GM12878 (cell line): ENCODE measurements at regions not wholly inside any gene's neighbourhood (a gene's known extent, or its start where the extent isn't known, plus 50 kb on each side); places are given as distances from the start of the nearest gene placed in this dataset.

Experiments
- ATAC-seq: fragments of 200-7000 bp; cut with Tn5 transposase; 3 replicates; pipeline ENCODE4 v1.9.1; 2020; ENCODE audit warnings: mild to moderate bottlenecking, moderate library complexity
- BruUV-seq: library from RNA; stranded (reverse); fragments of 400-500 nt; replicated peaks from 2 replicates; lab custom pipeline; 2021; lab: Mats Ljungman, UMichigan
- CTCF ChIA-PET: fragments of 300-600 bp; sonication (Branson Sonifier 250); formaldehyde crosslinking; extraction: SDS; loops from one replicate; lab custom pipeline; 2021; ENCODE audit warnings: inconsistent platforms; lab: Yijun Ruan, JAX
- POLR2A ChIA-PET: fragments of 350-600 bp; formaldehyde crosslinking; extraction: SDS; loops from one replicate; lab custom pipeline; 2021; ENCODE audit warnings: inconsistent platforms; lab: Charles Lee
- RAD21 ChIA-PET: fragments of 300-600 bp; sonication (Branson Sonifier 250); formaldehyde crosslinking; loops from one replicate; lab custom pipeline; 2023; ENCODE audit warnings: antibody characterized with exemption; ENCODE audit not compliant: unreplicated experiment; lab: Charles Lee
- SMC1A ChIA-PET: fragments of 300-600 bp; sonication (Branson Sonifier 250); formaldehyde crosslinking; loops from one replicate; lab custom pipeline; 2023; ENCODE audit not compliant: unreplicated experiment, uncharacterized antibody; lab: Charles Lee
- DNase-seq: peaks from one replicate; pipeline ENCODE4 v3.0.0-alpha.2; 2011; ENCODE audit warnings: low read depth, low spot score
- FAIRE-seq: peaks from 3 replicates; lab custom pipeline; 2011; peaks lifted over from hg19 to GRCh38; lab: Jason Lieb, UNC
- H2AFZ ChIP-seq: 2 replicates; pipeline ENCODE4 v1.6.0; 2011; ENCODE audit warnings: low read depth, low read length, control low read depth; ENCODE audit not compliant: control insufficient read depth
- H3K27ac ChIP-seq: 2 replicates; pipeline ENCODE4 v1.5.1; 2011; ENCODE audit warnings: control low read depth; ENCODE audit not compliant: control insufficient read depth, insufficient read depth
- H3K27me3 ChIP-seq, 2 experiments: replicated peaks in 1 of 2; 2 replicates each; pipeline versions ENCODE4 v1.6.0 to v1.6.1; 2011; ENCODE audit warnings: low read length in 1 of 2; ENCODE audit not compliant: control insufficient read depth in 2 of 2, insufficient read depth in 2 of 2
- H3K36me3 ChIP-seq, 2 experiments: 2 replicates each; pipeline ENCODE4 v1.5.1; 2011; ENCODE audit warnings: low read length in 1 of 2; ENCODE audit not compliant: control insufficient read depth in 2 of 2, insufficient read depth in 2 of 2
- H3K4me1 ChIP-seq: 2 replicates; pipeline ENCODE4 v1.6.1; 2011; ENCODE audit warnings: mild to moderate bottlenecking, low read length, moderate library complexity, mixed read lengths; ENCODE audit not compliant: control insufficient read depth, insufficient read depth
- H3K4me2 ChIP-seq: 2 replicates; pipeline ENCODE4 v1.6.0; 2011; ENCODE audit warnings: control low read depth; ENCODE audit not compliant: control insufficient read depth, insufficient read depth
- H3K4me3 ChIP-seq: fragments of 200-600 bp; sonication (generic); 2 replicates; pipeline ENCODE4 v1.5.1; 2016
- H3K79me2 ChIP-seq: 2 replicates; pipeline ENCODE4 v1.6.0; 2011; ENCODE audit warnings: low read length; ENCODE audit not compliant: control insufficient read depth, insufficient read depth
- H3K9ac ChIP-seq: 2 replicates; pipeline ENCODE4 v1.8.0; 2011; ENCODE audit warnings: low read length, control low read depth, mixed read lengths; ENCODE audit not compliant: control insufficient read depth, insufficient read depth
- H3K9me3 ChIP-seq: replicated peaks from 3 replicates; pipeline ENCODE4 v1.5.1; 2011; ENCODE audit warnings: mild to moderate bottlenecking, low read length; ENCODE audit not compliant: control insufficient read depth, insufficient read depth
- H4K20me1 ChIP-seq: 2 replicates; pipeline ENCODE4 v1.6.0; 2011; ENCODE audit not compliant: control insufficient read depth, insufficient read depth
- BRCA1 ChIP-seq: IDR thresholded peaks from 2 replicates; pipeline ENCODE4 v1.6.1; 2011; ENCODE audit warnings: low read depth, low read length, improper control_type of control experiment
- EP300 ChIP-seq, 2 experiments: fragments of 150-350 bp in 1 of 2; IDR thresholded peaks; 2 replicates each; pipeline ENCODE4 v1.6.1; 2011 to 2012; ENCODE audit warnings: low read depth in 2 of 2, low read length in 2 of 2, borderline replicate concordance in 1 of 2, improper control_type of control experiment in 1 of 2, inconsistent platforms in 1 of 2; ENCODE audit not compliant: control insufficient read depth in 1 of 2
- ETV6 ChIP-seq, 2 experiments: fragments of 450-650 bp in 1 of 2; IDR thresholded peaks in 1 of 2; conservative IDR thresholded peaks in 1 of 2; 2 replicates each; pipeline ENCODE4 v1.6.1; 2014; ENCODE audit warnings: antibody characterized with exemption in 1 of 2, borderline replicate concordance in 1 of 2, low read depth in 1 of 2, mild to moderate bottlenecking in 1 of 2, moderate library complexity in 1 of 2
- HDAC6 ChIP-seq: fragments of 200-600 bp; sonication (generic); IDR thresholded peaks from one replicate; pipeline ENCODE4 v1.8.0; 2017; ENCODE audit warnings: antibody characterized with exemption; ENCODE audit not compliant: unreplicated experiment
- IKZF1 ChIP-seq: fragments of 450-650 bp; conservative IDR thresholded peaks from 2 replicates; pipeline ENCODE4 v1.6.1; 2017; ENCODE audit warnings: antibody characterized with exemption, mild to moderate bottlenecking
- JUNB ChIP-seq: IDR thresholded peaks from 2 replicates; pipeline ENCODE4 v1.6.1; 2016; ENCODE audit warnings: antibody characterized with exemption, mild to moderate bottlenecking
- KDM1A ChIP-seq: fragments of 200-600 bp; sonication (generic); IDR thresholded peaks from 2 replicates; pipeline ENCODE4 v1.6.1; 2016; ENCODE audit warnings: borderline replicate concordance
- KLF5 ChIP-seq: fragments of 450-650 bp; IDR thresholded peaks from 2 replicates; pipeline ENCODE4 v1.6.1; 2014; ENCODE audit warnings: mild to moderate bottlenecking; ENCODE audit not compliant: partially characterized antibody
- LARP7 ChIP-seq: fragments of 450-650 bp; IDR thresholded peaks from 2 replicates; pipeline ENCODE4 v1.6.1; 2017; ENCODE audit warnings: mild to moderate bottlenecking
- NFXL1 ChIP-seq: fragments of 450-650 bp; IDR thresholded peaks from 2 replicates; pipeline ENCODE4 v1.6.1; 2017; ENCODE audit warnings: antibody characterized with exemption, mild to moderate bottlenecking, borderline replicate concordance
- NFYA ChIP-seq: IDR thresholded peaks from 2 replicates; pipeline ENCODE4 v1.6.1; 2011; ENCODE audit warnings: low read depth, mild to moderate bottlenecking, low read length, improper control_type of control experiment, borderline replicate concordance
- PAX8 ChIP-seq: fragments of 450-650 bp; IDR thresholded peaks from 2 replicates; pipeline ENCODE4 v1.6.1; 2017; ENCODE audit warnings: mild to moderate bottlenecking, moderate library complexity
- PKNOX1 ChIP-seq: fragments of 450-650 bp; IDR thresholded peaks from 2 replicates; pipeline ENCODE4 v1.6.1; 2016; ENCODE audit warnings: mild to moderate bottlenecking
- SIX5 ChIP-seq: IDR thresholded peaks from 2 replicates; pipeline ENCODE4 v1.6.1; 2011; ENCODE audit warnings: mild to moderate bottlenecking, low read depth, low read length, moderate library complexity; ENCODE audit not compliant: severe bottlenecking
- SMC3 ChIP-seq: IDR thresholded peaks from 2 replicates; pipeline ENCODE4 v1.6.1; 2011; ENCODE audit warnings: low read length, improper control_type of control experiment, borderline replicate concordance
- SREBF1 ChIP-seq: IDR thresholded peaks from 2 replicates; pipeline ENCODE4 v1.6.1; 2012; ENCODE audit warnings: mild to moderate bottlenecking, low read length
- WRNIP1 ChIP-seq: IDR thresholded peaks from 2 replicates; pipeline ENCODE4 v1.6.1; 2011; ENCODE audit warnings: low read depth, low read length, improper control_type of control experiment, borderline replicate concordance
- ZNF622 ChIP-seq: fragments of 450-650 bp; IDR thresholded peaks from 2 replicates; pipeline ENCODE4 v1.6.1; 2017; ENCODE audit warnings: mild to moderate bottlenecking, inconsistent platforms
- in situ Hi-C: fragments of 300-500 bp; cut with MboI; formaldehyde crosslinking; loops from 9 replicates; pipeline ENCODE4 v1.14.3; 2018; ENCODE audit warnings: mixed read lengths
- intact Hi-C: fragments of 100-400 bp; cut with micrococcal nuclease; formaldehyde crosslinking; loops from one replicate; pipeline ENCODE4 v1.14.2; 2022; ENCODE audit not compliant: unreplicated experiment
- TF ChIP-seq, protein P1 (sequence below): IDR thresholded peaks from 2 replicates; pipeline ENCODE4 v1.6.1; 2012; ENCODE audit warnings: low read depth, low read length, improper control_type of control experiment
- TF ChIP-seq, protein P2 (sequence below): fragments of 450-650 bp; IDR thresholded peaks from 2 replicates; pipeline ENCODE4 v1.6.1; 2018; ENCODE audit warnings: borderline replicate concordance, mild to moderate bottlenecking; ENCODE audit not compliant: partially characterized antibody

DNA sequence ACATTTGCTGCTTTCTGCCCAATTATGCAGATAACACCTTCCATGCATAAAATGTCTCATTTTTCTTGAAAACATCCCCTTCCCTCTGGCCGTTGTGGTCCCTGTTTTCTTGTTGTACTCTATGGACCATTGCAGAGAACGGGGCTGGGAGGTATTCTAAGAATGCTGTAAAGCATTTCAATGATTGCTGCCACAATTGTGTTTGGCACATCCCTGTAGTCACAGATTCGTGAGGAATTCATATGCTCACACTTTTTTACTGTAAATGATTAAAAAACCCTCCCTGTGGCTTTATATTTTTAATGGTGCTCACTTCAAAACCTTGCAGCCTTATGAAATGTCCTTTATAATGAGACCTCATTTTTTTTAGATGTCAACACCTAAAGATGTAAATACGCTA lies 207.2 kb upstream of the GBE1 start (continued):
- TF ChIP-seq PAX8: no peak

DNA sequence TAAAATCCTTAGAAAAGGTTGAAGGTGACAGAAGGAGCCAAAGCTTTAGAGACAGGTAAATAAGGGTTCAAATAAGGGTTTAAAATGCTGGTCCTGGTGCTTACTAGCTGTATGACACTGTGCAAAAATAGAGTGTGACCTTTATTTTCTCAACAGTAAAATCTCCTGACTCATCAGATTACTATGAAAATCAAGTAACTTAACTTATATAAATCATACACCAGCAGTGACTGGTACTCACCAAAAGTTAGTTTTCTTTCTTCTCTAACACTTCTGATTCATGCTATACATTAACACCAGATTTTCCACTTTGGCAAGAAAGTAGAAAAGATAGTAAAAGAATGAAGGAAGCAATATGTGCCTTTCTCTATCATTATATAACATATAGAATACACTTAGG lies 205.9 kb upstream of the GBE1 start:
- in situ Hi-C loops (no loop called here), intact Hi-C loops (no loop called here)
- ChIA-PET SMC1A (no interaction called here), CTCF (no interaction called here), POLR2A (no interaction called here), RAD21 (no interaction called here)
- no peak for DNase-seq
- no peak overlapping the region for H3K27ac ChIP-seq
- H3K4me1 ChIP-seq: no peaks in the 10 kb centered on the region
- no peak overlapping the region for H3K4me3 ChIP-seq
- H3K9me3 ChIP-seq: no peaks in the 10 kb centered on the region
- no peaks in the 10 kb centered on the region for H4K20me1 ChIP-seq
- BruUV-seq: no TSS peak
- no peaks in the 10 kb centered on the region for H3K79me2 ChIP-seq
- H2AFZ ChIP-seq: no peak overlapping the region
- no peaks in the 10 kb centered on the region for H3K36me3 ChIP-seq
- no peaks in the 10 kb centered on the region for H3K27me3 ChIP-seq
- no peak overlapping the region for H3K9ac ChIP-seq
- no peak overlapping the region for H3K4me2 ChIP-seq
- no peak for FAIRE-seq
- no peak for ATAC-seq
- TF ChIP-seq, protein P1, sequence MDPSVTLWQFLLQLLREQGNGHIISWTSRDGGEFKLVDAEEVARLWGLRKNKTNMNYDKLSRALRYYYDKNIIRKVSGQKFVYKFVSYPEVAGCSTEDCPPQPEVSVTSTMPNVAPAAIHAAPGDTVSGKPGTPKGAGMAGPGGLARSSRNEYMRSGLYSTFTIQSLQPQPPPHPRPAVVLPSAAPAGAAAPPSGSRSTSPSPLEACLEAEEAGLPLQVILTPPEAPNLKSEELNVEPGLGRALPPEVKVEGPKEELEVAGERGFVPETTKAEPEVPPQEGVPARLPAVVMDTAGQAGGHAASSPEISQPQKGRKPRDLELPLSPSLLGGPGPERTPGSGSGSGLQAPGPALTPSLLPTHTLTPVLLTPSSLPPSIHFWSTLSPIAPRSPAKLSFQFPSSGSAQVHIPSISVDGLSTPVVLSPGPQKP: no peak
- TF ChIP-seq IKZF1 (no peak), KDM1A (no peak), PKNOX1 (no peak), LARP7 (no peak), SIX5 (no peak), SMC3 (no peak), HDAC6 (no peak), ETV6 (conservative IDR thresholded peaks at IDR 0.05 in 1 of 2, IDR thresholded peaks at IDR 0.05 in 1 of 2; ENCODE audit: borderline replicate concordance in 1 of 2, low read depth in 1 of 2) (no peak), WRNIP1 (no peak), NFXL1 (no peak), NFYA (no peak), JUNB (no peak), ZNF622 (no peak), SREBF1 (no peak), EP300 (IDR thresholded peaks at IDR 0.05; ENCODE audit: borderline replicate concordance in 1 of 2, control insufficient read depth in 1 of 2, low read depth in 2 of 2, low read length in 2 of 2) (no peak), KLF5 (no peak), BRCA1 (no peak)
- TF ChIP-seq, protein P2, sequence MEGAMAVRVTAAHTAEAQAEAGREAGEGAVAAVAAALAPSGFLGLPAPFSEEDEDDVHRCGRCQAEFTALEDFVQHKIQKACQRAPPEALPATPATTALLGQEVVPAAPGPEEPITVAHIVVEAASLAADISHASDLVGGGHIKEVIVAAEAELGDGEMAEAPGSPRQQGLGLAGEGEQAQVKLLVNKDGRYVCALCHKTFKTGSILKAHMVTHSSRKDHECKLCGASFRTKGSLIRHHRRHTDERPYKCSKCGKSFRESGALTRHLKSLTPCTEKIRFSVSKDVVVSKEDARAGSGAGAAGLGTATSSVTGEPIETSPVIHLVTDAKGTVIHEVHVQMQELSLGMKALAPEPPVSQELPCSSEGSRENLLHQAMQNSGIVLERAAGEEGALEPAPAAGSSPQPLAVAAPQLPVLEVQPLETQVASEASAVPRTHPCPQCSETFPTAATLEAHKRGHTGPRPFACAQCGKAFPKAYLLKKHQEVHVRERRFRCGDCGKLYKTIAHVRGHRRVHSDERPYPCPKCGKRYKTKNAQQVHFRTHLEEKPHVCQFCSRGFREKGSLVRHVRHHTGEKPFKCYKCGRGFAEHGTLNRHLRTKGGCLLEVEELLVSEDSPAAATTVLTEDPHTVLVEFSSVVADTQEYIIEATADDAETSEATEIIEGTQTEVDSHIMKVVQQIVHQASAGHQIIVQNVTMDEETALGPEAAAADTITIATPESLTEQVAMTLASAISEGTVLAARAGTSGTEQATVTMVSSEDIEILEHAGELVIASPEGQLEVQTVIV: no peak
